Liver (tissue), 3 donors: ENCODE measurements at regions not wholly inside any gene's neighbourhood (a gene's known extent, or its start where the extent isn't known, plus 50 kb on each side); places are given as distances from the start of the nearest gene placed in this dataset.

Source experiments
- CTCF ChIP-seq: fragments of 150-350 bp; IDR thresholded peaks from 2 replicates; pipeline ENCODE4 v1.5.1; 2017; ENCODE audit warnings: improper control_type of control experiment, low read depth, low read length; ENCODE audit not compliant: missing input control
- EGR1 ChIP-seq, 2 donors: IDR thresholded peaks; 2 replicates each; pipeline ENCODE4 v1.6.1; 2016 to 2018; ENCODE audit warnings: antibody characterized with exemption in 2 of 2, low read depth in 2 of 2
- GABPA ChIP-seq, 2 donors: IDR thresholded peaks in 1 of 2; conservative IDR thresholded peaks in 1 of 2; 2 replicates each; pipeline ENCODE4 v1.6.1; 2016; ENCODE audit warnings: antibody characterized with exemption in 2 of 2, mild to moderate bottlenecking in 1 of 2, moderate library complexity in 1 of 2
- HNF4A ChIP-seq, 2 donors: conservative IDR thresholded peaks; 2 replicates each; pipeline ENCODE4 v1.6.1; 2016; ENCODE audit warnings: antibody characterized with exemption in 2 of 2, mild to moderate bottlenecking in 2 of 2
- HNF4G ChIP-seq: IDR thresholded peaks from 2 replicates; pipeline ENCODE4 v1.6.1; 2016; ENCODE audit warnings: antibody characterized with exemption
- RAD21 ChIP-seq, 2 donors: IDR thresholded peaks; 2 replicates each; pipeline ENCODE4 v1.6.1; 2016; ENCODE audit warnings: antibody characterized with exemption in 2 of 2, mild to moderate bottlenecking in 2 of 2
- REST ChIP-seq: IDR thresholded peaks from 2 replicates; pipeline ENCODE4 v1.6.1; 2016; ENCODE audit warnings: antibody characterized with exemption, mild to moderate bottlenecking
- SP1 ChIP-seq: IDR thresholded peaks from 2 replicates; pipeline ENCODE4 v1.6.1; 2018; ENCODE audit warnings: antibody characterized with exemption, mild to moderate bottlenecking
- TAF1 ChIP-seq: conservative IDR thresholded peaks from 2 replicates; pipeline ENCODE4 v1.6.1; 2016; ENCODE audit warnings: antibody characterized with exemption, mild to moderate bottlenecking
- donor health status: healthy.
- donor health status: healthy.

GRCh38 chr6:1135726-1136414 lies 176.0 kb upstream of the FOXQ1 start:
- TF ChIP-seq SP1 (no peak), CTCF (no peak), GABPA (IDR thresholded peaks at IDR 0.05 in 1 of 2, conservative IDR thresholded peaks at IDR 0.05 in 1 of 2) (no peak), RAD21 (IDR thresholded peaks at IDR 0.05) (no peak), TAF1 (no peak), EGR1 (IDR thresholded peaks at IDR 0.05; ENCODE audit: low read depth in 2 of 2) (no peak), REST (no peak), HNF4A (conservative IDR thresholded peaks at IDR 0.05) (peak in 1 of 2 donors; percentile 70), HNF4G (no peak)
